Activated B cell treated with CpG ODN at 0.5 μM for 24 hours (primary cell): ENCODE measurements at regions not wholly inside any gene's neighbourhood (a gene's known extent, or its start where the extent isn't known, plus 50 kb on each side); places are given as distances from the start of the nearest gene placed in this dataset.

Experiments used
- ATAC-seq: fragments of 200-7000 bp; cut with Tn5 transposase; one replicate; pipeline ENCODE4 v1.10.0; 2021; ENCODE audit warnings: low read depth, mild to moderate bottlenecking, moderate library complexity
- CTCF ChIA-PET: fragments of 350-600 bp; sonication (Branson Sonifier 250); formaldehyde crosslinking; loops from one replicate; lab custom pipeline; 2021; ENCODE audit warnings: antibody characterized with exemption; lab: Charles Lee
- POLR2A ChIA-PET: fragments of 350-600 bp; sonication (Branson Sonifier 250); formaldehyde crosslinking; loops from one replicate; lab custom pipeline; 2021; ENCODE audit warnings: antibody characterized with exemption; lab: Charles Lee
- DNase-seq: peaks from one replicate; pipeline ENCODE4 v3.0.0; 2022
- H3K27ac Mint-ChIP-seq: one replicate; pipeline ENCODE4 v1.8.0; 2020; ENCODE audit warnings: mixed read lengths
- H3K27me3 Mint-ChIP-seq: one replicate; pipeline ENCODE4 v1.8.0; 2021; ENCODE audit warnings: mixed read lengths
- H3K36me3 Mint-ChIP-seq: one replicate; pipeline ENCODE4 v1.8.0; 2021; ENCODE audit warnings: low read depth, mixed read lengths
- H3K4me1 Mint-ChIP-seq: one replicate; pipeline ENCODE4 v1.8.0; 2021; ENCODE audit warnings: mixed read lengths
- H3K4me3 Mint-ChIP-seq: one replicate; pipeline ENCODE4 v1.8.0; 2020; ENCODE audit warnings: mild to moderate bottlenecking, mixed read lengths
- H3K9me3 Mint-ChIP-seq: one replicate; pipeline ENCODE4 v1.8.0; 2020; ENCODE audit warnings: mixed read lengths
- CTCF ChIP-seq: fragments of 200-600 bp; IDR thresholded peaks from one replicate; pipeline ENCODE4 v1.8.0; 2022; ENCODE audit warnings: antibody characterized with exemption, mild to moderate bottlenecking
- intact Hi-C: fragments of 100-400 bp; cut with micrococcal nuclease; formaldehyde crosslinking; loops from one replicate; pipeline ENCODE4 v1.15.1; 2024

- ATAC-seq: no peak
- TF ChIP-seq CTCF: no peak
- no peak overlapping the region for H3K27ac Mint-ChIP-seq
- H3K4me3 Mint-ChIP-seq: no peak overlapping the region
- no peak for DNase-seq
- no peaks in the 10 kb centered on the region for H3K36me3 Mint-ChIP-seq
- no peaks in the 10 kb centered on the region for H3K4me1 Mint-ChIP-seq
- CTCF ChIA-PET: no interaction called here
- peaks cover 7% of the 10 kb centered on the region for H3K27me3 Mint-ChIP-seq
- POLR2A ChIA-PET: no interaction called here
- intact Hi-C loops: no loop called here
- H3K9me3 Mint-ChIP-seq: peaks cover 4% of the 10 kb centered on the region
Observed at GRCh38 chr11:116551576-116551975, 221.2 kb downstream of the BUD13 start.

GRCh38 chr11:116548256-116548655 lies 224.5 kb downstream of the BUD13 start:
- ChIA-PET CTCF (no interaction called here), POLR2A (no interaction called here)
- no peak for TF ChIP-seq CTCF
- no peak for ATAC-seq
- peaks cover 3% of the 10 kb centered on the region for H3K27me3 Mint-ChIP-seq
- no peaks in the 10 kb centered on the region for H3K4me1 Mint-ChIP-seq
- H3K27ac Mint-ChIP-seq: no peak overlapping the region
- intact Hi-C loops: no loop called here
- no peaks in the 10 kb centered on the region for H3K36me3 Mint-ChIP-seq
- no peaks in the 10 kb centered on the region for H3K9me3 Mint-ChIP-seq
- H3K4me3 Mint-ChIP-seq: no peak overlapping the region
- no peak for DNase-seq

- CTCF ChIA-PET: no interaction called here
- intact Hi-C loops: no loop called here
- Mint-ChIP-seq H3K9me3 (no peaks in the 10 kb centered on the region), H3K4me3 (no peak overlapping the region), H3K27me3 (peaks cover 3% of the 10 kb centered on the region), H3K27ac (no peak overlapping the region), H3K36me3 (no peaks in the 10 kb centered on the region), H3K4me1 (no peaks in the 10 kb centered on the region)
- ATAC-seq: no peak
- no peak for DNase-seq
- POLR2A ChIA-PET: no interaction called here
- TF ChIP-seq CTCF: no peak
Observed at GRCh38 chr11:116547571-116547970, 225.2 kb downstream of the BUD13 start.

GRCh38 chr11:116545912-116546311 lies 226.9 kb downstream of the BUD13 start:
- Mint-ChIP-seq H3K9me3 (no peaks in the 10 kb centered on the region), H3K4me1 (no peaks in the 10 kb centered on the region), H3K36me3 (no peaks in the 10 kb centered on the region), H3K27me3 (no peaks in the 10 kb centered on the region), H3K27ac (no peak overlapping the region), H3K4me3 (no peak overlapping the region)
- POLR2A ChIA-PET: no interaction called here
- CTCF ChIA-PET: no interaction called here
- DNase-seq (no peak), ATAC-seq (no peak)
- no peak for TF ChIP-seq CTCF
- intact Hi-C loops: no loop called here

GRCh38 chr11:116544721-116545120 lies 228.1 kb downstream of the BUD13 start:
- H3K36me3 Mint-ChIP-seq: no peaks in the 10 kb centered on the region
- H3K4me3 Mint-ChIP-seq: no peak overlapping the region
- ChIA-PET POLR2A (no interaction called here), CTCF (no interaction called here)
- DNase-seq (no peak), ATAC-seq (no peak)
- intact Hi-C loops: no loop called here
- H3K27me3 Mint-ChIP-seq: peaks cover 2% of the 10 kb centered on the region
- TF ChIP-seq CTCF: no peak
- no peaks in the 10 kb centered on the region for H3K9me3 Mint-ChIP-seq
- H3K4me1 Mint-ChIP-seq: no peaks in the 10 kb centered on the region
- no peak overlapping the region for H3K27ac Mint-ChIP-seq
